ENCODE measurements at regions not wholly inside any gene's neighbourhood (a gene's known extent, or its start where the extent isn't known, plus 50 kb on each side); places are given as distances from the start of the nearest gene placed in this dataset.

DNA sequence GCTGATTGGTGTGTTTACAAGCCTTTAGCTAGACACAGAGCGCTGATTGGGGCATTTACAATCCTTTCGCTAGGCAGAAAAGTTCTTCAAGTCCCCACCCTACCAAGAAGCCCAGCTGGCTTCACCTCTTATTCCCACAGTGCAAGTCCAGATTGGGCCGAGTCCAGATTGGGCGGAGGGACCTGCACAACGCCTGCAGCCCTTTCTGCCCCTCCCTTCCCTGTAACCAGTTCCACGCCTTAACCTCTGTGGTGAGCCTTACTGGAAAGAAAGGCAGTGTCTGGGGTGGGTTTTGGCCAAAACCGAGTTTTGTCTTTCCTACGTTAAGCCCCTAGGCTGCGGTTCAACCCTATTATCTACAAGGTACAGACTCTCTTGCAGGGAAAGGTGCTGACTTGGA lies 268.7 kb downstream of the ZEB1 start:
- DNase-seq (ENCODE audit: low read depth) = no peak
- H3K4me3 ChIP-seq (ENCODE audit: low read depth, low read length) = no peak overlapping the region
- TF ChIP-seq, protein P1, sequence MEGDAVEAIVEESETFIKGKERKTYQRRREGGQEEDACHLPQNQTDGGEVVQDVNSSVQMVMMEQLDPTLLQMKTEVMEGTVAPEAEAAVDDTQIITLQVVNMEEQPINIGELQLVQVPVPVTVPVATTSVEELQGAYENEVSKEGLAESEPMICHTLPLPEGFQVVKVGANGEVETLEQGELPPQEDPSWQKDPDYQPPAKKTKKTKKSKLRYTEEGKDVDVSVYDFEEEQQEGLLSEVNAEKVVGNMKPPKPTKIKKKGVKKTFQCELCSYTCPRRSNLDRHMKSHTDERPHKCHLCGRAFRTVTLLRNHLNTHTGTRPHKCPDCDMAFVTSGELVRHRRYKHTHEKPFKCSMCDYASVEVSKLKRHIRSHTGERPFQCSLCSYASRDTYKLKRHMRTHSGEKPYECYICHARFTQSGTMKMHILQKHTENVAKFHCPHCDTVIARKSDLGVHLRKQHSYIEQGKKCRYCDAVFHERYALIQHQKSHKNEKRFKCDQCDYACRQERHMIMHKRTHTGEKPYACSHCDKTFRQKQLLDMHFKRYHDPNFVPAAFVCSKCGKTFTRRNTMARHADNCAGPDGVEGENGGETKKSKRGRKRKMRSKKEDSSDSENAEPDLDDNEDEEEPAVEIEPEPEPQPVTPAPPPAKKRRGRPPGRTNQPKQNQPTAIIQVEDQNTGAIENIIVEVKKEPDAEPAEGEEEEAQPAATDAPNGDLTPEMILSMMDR (IDR thresholded peaks at IDR 0.05; ENCODE audit: insufficient read depth, low read length) = no peak

DNA sequence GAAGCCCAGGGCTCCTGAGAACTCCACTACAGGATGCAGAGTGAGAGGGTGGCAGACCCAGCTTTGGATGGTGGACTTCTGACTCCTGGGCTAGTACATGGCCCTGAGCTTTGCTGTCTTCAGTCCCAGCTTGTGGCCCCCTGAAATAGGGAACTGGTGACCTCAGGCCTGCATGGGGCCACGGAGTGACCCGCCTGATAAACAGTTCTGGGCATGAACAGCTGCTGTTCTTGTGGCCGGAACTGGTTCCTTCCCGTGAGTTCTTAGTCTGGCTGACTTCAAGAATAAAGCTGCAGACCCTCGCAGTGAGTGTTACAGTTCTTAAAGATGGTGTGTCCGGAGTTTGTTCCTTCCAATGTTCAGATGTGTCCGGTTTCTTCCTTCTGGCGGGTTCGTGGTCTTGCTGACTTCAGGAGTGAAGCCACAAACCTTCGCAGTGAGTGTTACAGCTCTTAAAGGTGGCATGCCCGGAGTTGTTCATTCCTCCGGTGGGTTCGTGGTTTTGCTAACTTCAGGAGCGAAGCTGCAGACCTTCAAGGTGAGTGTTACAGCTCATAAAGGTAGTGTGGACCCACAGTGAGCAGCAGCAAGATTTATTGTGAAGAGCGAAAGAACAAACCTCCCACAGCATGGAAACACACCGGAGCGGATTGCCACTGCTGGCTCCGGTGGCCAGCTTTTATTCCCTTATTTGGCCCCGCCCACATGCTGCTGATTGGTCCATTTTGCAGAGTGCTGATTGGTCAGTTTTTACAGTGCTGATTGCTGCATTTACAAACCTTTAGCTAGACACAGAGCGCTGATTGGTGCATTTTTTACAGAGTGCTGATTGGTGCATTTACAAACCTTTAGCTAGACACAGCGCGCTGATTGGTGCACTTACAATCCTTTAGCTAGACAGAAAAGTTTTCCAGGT lies 268.0 kb downstream of the ZEB1 start:
- DNase-seq (ENCODE audit: low read depth) = no peak
- TF ChIP-seq, protein P1 (IDR thresholded peaks at IDR 0.05; ENCODE audit: insufficient read depth, low read length) = no peak
- no peak overlapping the region for H3K4me3 ChIP-seq (ENCODE audit: low read depth, low read length)

DNA sequence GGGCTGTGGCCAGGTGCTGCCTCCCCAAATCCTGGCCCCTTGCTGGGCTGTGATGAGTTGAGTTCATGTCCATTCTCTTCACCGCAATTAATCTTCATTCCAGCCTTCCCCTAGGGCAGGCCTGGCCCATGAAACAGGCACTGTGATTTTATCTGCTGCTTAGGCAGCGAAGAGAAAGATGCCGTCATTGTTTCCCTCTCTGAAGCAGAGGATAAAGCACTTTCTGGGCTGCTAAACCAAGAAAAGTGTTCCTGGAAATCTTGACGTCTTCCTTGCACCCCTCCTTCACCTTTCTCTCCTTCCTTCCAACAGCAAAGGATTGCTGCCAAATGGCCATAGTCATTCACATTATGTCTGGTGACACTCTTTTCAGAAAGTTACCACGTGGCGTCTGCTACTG lies 265.9 kb downstream of the ZEB1 start:
- DNase-seq (ENCODE audit: low read depth) = peak; percentile 37
- TF ChIP-seq, protein P1 (IDR thresholded peaks at IDR 0.05; ENCODE audit: insufficient read depth, low read length) = no peak

DNA sequence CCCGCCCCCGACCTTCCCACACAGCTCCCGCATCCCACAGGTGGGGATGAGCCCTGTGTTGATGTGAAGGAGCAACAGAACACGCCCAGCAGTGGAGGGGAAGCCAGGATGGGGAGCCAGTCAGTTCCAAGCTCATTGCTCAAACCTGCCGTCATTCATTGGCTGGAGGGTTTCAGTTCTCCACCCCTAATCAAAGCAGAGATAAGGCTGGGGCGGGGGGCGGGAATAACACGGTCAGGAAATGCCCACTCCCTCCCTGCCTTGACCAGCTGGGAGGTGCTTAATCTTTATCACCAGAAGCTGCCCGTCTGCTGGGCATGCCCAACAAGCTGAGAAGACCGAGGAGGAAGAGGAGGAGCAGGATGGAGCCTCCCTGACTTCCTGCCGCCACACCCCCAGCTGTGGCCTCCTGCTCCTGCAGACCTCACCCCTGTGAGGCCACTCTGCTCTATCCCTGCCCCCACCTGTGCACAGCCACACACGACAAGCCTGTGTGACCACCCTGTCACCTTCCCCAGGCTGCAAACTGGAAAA lies 265.1 kb downstream of the ZEB1 start:
- TF ChIP-seq, protein P1 (IDR thresholded peaks at IDR 0.05; ENCODE audit: insufficient read depth, low read length) = no peak
- peak; percentile 22 for DNase-seq (ENCODE audit: low read depth)
- H3K4me3 ChIP-seq (ENCODE audit: low read depth, low read length) = no peak overlapping the region

More for the DNA sequence above, 265.9 kb downstream of the ZEB1 start:
- no peak overlapping the region for H3K4me3 ChIP-seq (ENCODE audit: low read depth, low read length)

DNA sequence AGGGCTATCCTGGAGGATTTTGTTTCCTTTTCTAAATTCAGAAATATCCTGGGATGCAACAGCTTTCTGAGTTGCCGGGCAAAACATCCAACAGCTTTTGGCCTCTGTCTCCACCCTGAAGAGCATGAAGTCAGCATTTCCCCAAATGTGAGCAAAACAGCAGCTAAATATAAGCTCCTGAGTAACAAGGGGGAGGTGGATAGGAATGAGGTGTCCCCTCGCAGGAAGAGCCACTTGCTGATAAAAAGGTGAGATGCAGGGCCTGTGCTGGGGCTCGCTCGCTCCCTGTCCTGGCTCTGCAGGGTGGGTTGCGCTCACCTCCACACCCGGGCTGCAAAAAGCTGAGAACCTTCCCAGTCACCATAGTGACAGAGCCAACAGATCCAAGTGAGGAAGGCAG lies 264.3 kb downstream of the ZEB1 start:
- peak; percentile 35 for DNase-seq (ENCODE audit: low read depth)
- TF ChIP-seq, protein P1 (IDR thresholded peaks at IDR 0.05; ENCODE audit: insufficient read depth, low read length) = no peak
- H3K4me3 ChIP-seq (ENCODE audit: low read depth, low read length) = no peak overlapping the region

DNA sequence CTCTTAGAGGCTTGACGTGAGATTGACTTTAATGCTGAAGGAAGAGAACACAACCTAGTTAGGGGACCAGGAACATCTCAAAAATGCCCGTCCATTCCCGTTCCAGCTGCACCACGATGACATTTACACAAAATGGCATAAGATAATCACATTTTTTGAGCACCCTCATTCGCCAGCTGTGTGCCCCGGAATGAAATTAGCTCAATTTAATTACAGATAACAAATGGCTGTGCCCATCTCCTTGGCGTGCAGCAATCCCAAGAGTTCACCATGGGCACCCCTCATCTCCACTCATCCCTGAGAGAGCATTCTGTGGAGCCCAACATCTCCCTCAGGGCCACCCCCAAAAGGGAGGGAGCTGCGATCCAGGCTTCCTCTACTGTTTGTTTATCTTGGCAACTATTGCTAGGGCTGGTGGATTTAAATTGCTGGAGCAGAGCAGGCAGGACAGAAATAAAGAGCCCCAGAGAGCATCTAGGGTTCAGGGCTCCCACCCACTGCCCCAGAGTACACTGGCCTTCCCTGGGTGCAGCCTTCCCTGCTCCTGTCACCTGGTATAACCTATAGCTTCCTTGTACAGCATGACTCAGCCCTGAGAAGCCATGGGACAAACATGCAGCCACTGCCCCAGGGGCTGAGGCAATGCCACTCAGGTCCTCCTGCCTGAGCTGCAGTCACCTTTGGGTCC lies 263.5 kb downstream of the ZEB1 start:
- TF ChIP-seq, protein P1 (IDR thresholded peaks at IDR 0.05; ENCODE audit: insufficient read depth, low read length) = no peak
- no peak overlapping the region for H3K4me3 ChIP-seq (ENCODE audit: low read depth, low read length)
- DNase-seq (ENCODE audit: low read depth) = peak; percentile 40
